ENCODE measurements at regions not wholly inside any gene's neighbourhood (a gene's known extent, or its start where the extent isn't known, plus 50 kb on each side); places are given as distances from the start of the nearest gene placed in this dataset.
"Not testable (repeated sequence)": the region's sequence is repeated elsewhere in the genome, so short reads cannot be mapped to it uniquely, and the experiment has no call there.

DNA sequence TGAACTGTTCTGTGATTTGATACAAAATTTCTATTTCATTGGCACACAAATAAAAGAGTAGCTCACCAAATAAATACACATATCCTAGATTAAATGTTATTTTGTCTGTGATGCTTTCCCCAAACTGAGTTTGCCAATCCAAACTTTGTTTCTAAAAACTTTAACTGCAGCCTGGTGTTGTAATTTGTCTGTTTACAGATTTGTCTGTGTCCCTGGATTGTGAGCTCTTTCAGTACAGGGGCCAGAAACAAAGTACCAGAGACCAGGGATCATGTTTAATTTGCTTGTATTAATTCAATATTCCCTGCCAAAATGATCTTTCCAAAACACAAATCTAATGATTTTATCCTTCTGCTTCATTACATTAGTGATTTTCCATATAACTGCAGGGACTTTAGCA is 1044.6 kb upstream of the GJE1 start:
- no peak overlapping the region for H3K4me3 ChIP-seq (ENCODE audit: low read depth in 1 of 2, low read length in 2 of 2)
- H3K27ac ChIP-seq (ENCODE audit: low read length) = no peak overlapping the region
- no peaks in the 10 kb centered on the region for H3K36me3 ChIP-seq (ENCODE audit: control insufficient read depth in 1 of 2, insufficient read depth in 2 of 2, low read length in 2 of 2)
- H3K9me3 ChIP-seq (ENCODE audit: control insufficient read depth in 1 of 2, low read length in 2 of 2) = no peaks in the 10 kb centered on the region
- H3K27me3 ChIP-seq (ENCODE audit: low read depth, low read length) = no peaks in the 10 kb centered on the region
- no peaks in the 10 kb centered on the region for H3K4me1 ChIP-seq (ENCODE audit: control insufficient read depth in 1 of 2, insufficient read depth in 2 of 2, low read length in 2 of 2)

- Histone ChIP-seq H3K36me3 (ENCODE audit: control insufficient read depth in 1 of 2, insufficient read depth in 2 of 2, low read length in 2 of 2) (no peaks in the 10 kb centered on the region), H3K4me1 (ENCODE audit: control insufficient read depth in 1 of 2, insufficient read depth in 2 of 2, low read length in 2 of 2) (no peaks in the 10 kb centered on the region), H3K4me3 (ENCODE audit: low read depth in 1 of 2, low read length in 2 of 2) (no peak overlapping the region), H3K27ac (ENCODE audit: low read length) (no peak overlapping the region), H3K9me3 (ENCODE audit: control insufficient read depth in 1 of 2, low read length in 2 of 2) (no peaks in the 10 kb centered on the region), H3K27me3 (ENCODE audit: low read depth, low read length) (no peaks in the 10 kb centered on the region)
These were observed 1055.1 kb upstream of the GJE1 start for GRCh38 chr6:141077355-141078333.

DNA sequence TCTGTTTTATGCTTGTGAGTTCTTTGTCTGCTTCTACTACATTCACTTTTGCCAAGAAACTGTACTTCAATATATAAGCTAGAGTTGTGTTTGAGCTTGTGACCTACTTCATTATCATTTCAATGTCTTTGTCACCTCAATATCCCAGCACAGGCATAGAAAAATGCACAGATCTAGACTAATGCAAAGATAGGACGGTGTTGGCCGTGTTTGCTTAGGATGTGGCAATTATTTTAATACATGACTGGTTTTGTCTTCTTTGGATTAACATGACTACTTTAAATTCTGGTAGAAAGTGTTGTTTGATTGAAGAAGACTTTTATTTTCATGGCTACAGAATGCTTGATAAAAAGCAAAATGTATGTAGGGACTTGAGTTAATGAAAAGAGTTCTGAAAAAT is 1075.0 kb upstream of the GJE1 start:
- H3K4me3 ChIP-seq (ENCODE audit: low read depth in 1 of 2, low read length in 2 of 2) = no peak overlapping the region
- no peaks in the 10 kb centered on the region for H3K36me3 ChIP-seq (ENCODE audit: control insufficient read depth in 1 of 2, insufficient read depth in 2 of 2, low read length in 2 of 2)
- H3K9me3 ChIP-seq (ENCODE audit: control insufficient read depth in 1 of 2, low read length in 2 of 2) = no peaks in the 10 kb centered on the region
- no peaks in the 10 kb centered on the region for H3K4me1 ChIP-seq (ENCODE audit: control insufficient read depth in 1 of 2, insufficient read depth in 2 of 2, low read length in 2 of 2)
- no peak overlapping the region for H3K27ac ChIP-seq (ENCODE audit: low read length)
- H3K27me3 ChIP-seq (ENCODE audit: low read depth, low read length) = no peaks in the 10 kb centered on the region

DNA sequence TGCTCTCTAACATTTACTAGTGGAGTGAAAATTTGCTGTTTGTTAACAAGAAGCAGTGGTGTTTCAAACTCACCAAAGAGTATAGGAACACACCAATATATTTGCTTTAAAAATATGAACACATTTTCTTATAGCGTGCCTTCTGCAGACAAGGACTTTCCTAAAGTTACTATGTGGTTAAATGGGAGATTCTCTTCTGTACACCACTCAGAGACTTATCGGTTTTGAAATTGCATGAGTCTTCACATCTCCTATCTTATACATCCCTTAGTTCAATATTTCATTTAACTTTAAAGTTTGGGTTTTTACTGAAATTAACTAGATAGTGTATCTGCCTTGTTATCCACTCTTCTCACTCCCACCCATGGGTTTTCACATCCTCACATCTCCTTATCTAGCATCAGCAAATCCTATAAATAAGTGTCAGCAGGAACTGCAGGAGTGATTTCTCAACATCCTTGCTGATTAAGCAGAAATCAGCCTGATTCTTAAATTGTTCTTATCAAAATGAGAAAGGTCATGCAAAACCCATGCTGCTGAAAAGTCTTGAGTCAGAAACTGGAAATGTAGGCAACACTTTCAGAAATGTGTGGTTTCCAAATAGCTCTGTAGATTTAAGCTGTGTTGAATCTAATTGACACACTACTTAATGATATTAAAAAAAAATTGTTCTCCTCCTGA is 1075.6 kb upstream of the GJE1 start:
- Histone ChIP-seq H3K27ac (ENCODE audit: low read length) (no peak overlapping the region), H3K9me3 (ENCODE audit: control insufficient read depth in 1 of 2, low read length in 2 of 2) (no peaks in the 10 kb centered on the region), H3K36me3 (ENCODE audit: control insufficient read depth in 1 of 2, insufficient read depth in 2 of 2, low read length in 2 of 2) (no peaks in the 10 kb centered on the region), H3K4me3 (ENCODE audit: low read depth in 1 of 2, low read length in 2 of 2) (no peak overlapping the region), H3K27me3 (ENCODE audit: low read depth, low read length) (no peaks in the 10 kb centered on the region), H3K4me1 (ENCODE audit: control insufficient read depth in 1 of 2, insufficient read depth in 2 of 2, low read length in 2 of 2) (no peaks in the 10 kb centered on the region)

DNA sequence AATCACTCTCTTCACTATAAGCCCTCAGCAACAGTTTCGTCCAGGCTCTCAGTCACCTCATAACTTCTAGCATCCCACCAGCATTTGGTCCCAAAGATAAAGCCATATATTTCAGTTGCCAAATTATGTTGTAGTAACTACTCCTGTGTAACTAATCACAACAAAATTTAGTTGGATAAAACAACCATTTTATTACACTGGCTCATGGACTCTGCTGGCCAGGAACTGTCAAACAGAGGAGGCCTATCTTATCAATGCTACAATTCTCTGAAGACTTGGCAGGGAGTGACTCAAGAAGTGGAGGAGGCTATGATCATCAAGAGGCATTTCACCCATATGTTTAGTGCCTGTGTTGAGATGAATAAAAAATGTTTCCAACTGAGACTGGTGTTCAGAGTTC is 1082.3 kb upstream of the GJE1 start:
- Histone ChIP-seq H3K27me3 (ENCODE audit: low read depth, low read length) (no peaks in the 10 kb centered on the region), H3K4me3 (ENCODE audit: low read depth in 1 of 2, low read length in 2 of 2) (no peak overlapping the region), H3K9me3 (ENCODE audit: control insufficient read depth in 1 of 2, low read length in 2 of 2) (no peaks in the 10 kb centered on the region), H3K36me3 (ENCODE audit: control insufficient read depth in 1 of 2, insufficient read depth in 2 of 2, low read length in 2 of 2) (no peaks in the 10 kb centered on the region), H3K4me1 (ENCODE audit: control insufficient read depth in 1 of 2, insufficient read depth in 2 of 2, low read length in 2 of 2) (no peaks in the 10 kb centered on the region), H3K27ac (ENCODE audit: low read length) (no peak overlapping the region)

- H3K27ac ChIP-seq (ENCODE audit: low read length) = no peak overlapping the region
- H3K36me3 ChIP-seq (ENCODE audit: control insufficient read depth in 1 of 2, insufficient read depth in 2 of 2, low read length in 2 of 2) = no peaks in the 10 kb centered on the region
- H3K4me3 ChIP-seq (ENCODE audit: low read depth in 1 of 2, low read length in 2 of 2) = no peak overlapping the region
- no peaks in the 10 kb centered on the region for H3K4me1 ChIP-seq (ENCODE audit: control insufficient read depth in 1 of 2, insufficient read depth in 2 of 2, low read length in 2 of 2)
- no peaks in the 10 kb centered on the region for H3K27me3 ChIP-seq (ENCODE audit: low read depth, low read length)
- no peaks in the 10 kb centered on the region for H3K9me3 ChIP-seq (ENCODE audit: control insufficient read depth in 1 of 2, low read length in 2 of 2)
These were observed 1084.3 kb upstream of the GJE1 start for GRCh38 chr6:141048451-141048850.

- H3K27me3 ChIP-seq (ENCODE audit: low read depth, low read length) = not testable (repeated sequence)
These were observed 1086.2 kb upstream of the GJE1 start for GRCh38 chr6:141046496-141046895.

DNA sequence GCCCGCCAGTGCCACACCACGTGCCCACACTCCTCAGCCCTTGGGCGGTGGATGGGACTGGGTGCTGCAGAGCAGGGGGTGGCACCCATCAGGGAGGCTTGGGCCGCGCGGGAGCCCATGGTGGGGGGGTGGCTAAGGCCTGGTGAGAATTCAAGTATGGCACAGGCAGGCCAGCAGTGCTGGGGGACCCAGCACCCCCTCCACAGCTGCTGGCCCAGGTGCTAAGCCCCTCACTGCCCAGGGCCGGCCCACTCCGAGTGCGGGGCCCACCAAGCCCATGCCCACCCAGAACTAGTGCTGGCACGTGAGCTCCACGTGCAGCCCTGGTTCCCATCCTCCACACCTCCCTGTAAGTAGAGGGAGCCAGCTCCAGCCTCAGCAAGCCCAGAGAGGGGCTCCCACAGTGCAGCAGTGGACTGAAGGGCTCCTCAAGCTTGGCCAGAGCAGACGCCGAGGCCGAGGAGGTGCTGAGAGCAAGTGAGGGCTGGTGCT is 1091.1 kb upstream of the GJE1 start:
- H3K36me3 ChIP-seq (ENCODE audit: control insufficient read depth in 1 of 2, insufficient read depth in 2 of 2, low read length in 2 of 2) = no peaks in the 10 kb centered on the region
- H3K27ac ChIP-seq (ENCODE audit: low read length) = no peak overlapping the region
- H3K27me3 ChIP-seq (ENCODE audit: low read depth, low read length) = no peaks in the 10 kb centered on the region
- H3K9me3 ChIP-seq (ENCODE audit: control insufficient read depth in 1 of 2, low read length in 2 of 2) = peaks cover 0 to 10% of the 10 kb centered on the region in 2 donors
- no peak overlapping the region for H3K4me3 ChIP-seq (ENCODE audit: low read depth in 1 of 2, low read length in 2 of 2)
- no peaks in the 10 kb centered on the region for H3K4me1 ChIP-seq (ENCODE audit: control insufficient read depth in 1 of 2, insufficient read depth in 2 of 2, low read length in 2 of 2)

More at GRCh38 chr6:141046496-141046895, 1086.2 kb upstream of the GJE1 start:
- H3K4me3 ChIP-seq (ENCODE audit: low read depth in 1 of 2, low read length in 2 of 2); H3K27ac ChIP-seq (ENCODE audit: low read length); H3K36me3 ChIP-seq (ENCODE audit: control insufficient read depth in 1 of 2, insufficient read depth in 2 of 2, low read length in 2 of 2); H3K9me3 ChIP-seq (ENCODE audit: control insufficient read depth in 1 of 2, low read length in 2 of 2); H3K4me1 ChIP-seq (ENCODE audit: control insufficient read depth in 1 of 2, insufficient read depth in 2 of 2, low read length in 2 of 2): not testable (repeated sequence)

GRCh38 chr6:141035312-141036200 is 1097.2 kb upstream of the GJE1 start:
- H3K36me3 ChIP-seq (ENCODE audit: control insufficient read depth in 1 of 2, insufficient read depth in 2 of 2, low read length in 2 of 2) = no peaks in the 10 kb centered on the region
- H3K4me1 ChIP-seq (ENCODE audit: control insufficient read depth in 1 of 2, insufficient read depth in 2 of 2, low read length in 2 of 2) = no peaks in the 10 kb centered on the region
- H3K9me3 ChIP-seq (ENCODE audit: control insufficient read depth in 1 of 2, low read length in 2 of 2) = no peaks in the 10 kb centered on the region
- no peaks in the 10 kb centered on the region for H3K27me3 ChIP-seq (ENCODE audit: low read depth, low read length)
- H3K27ac ChIP-seq (ENCODE audit: low read length) = no peak overlapping the region
- H3K4me3 ChIP-seq (ENCODE audit: low read depth in 1 of 2, low read length in 2 of 2) = no peak overlapping the region

- H3K36me3 ChIP-seq (ENCODE audit: control insufficient read depth in 1 of 2, insufficient read depth in 2 of 2, low read length in 2 of 2) = no peaks in the 10 kb centered on the region
- no peaks in the 10 kb centered on the region for H3K9me3 ChIP-seq (ENCODE audit: control insufficient read depth in 1 of 2, low read length in 2 of 2)
- no peaks in the 10 kb centered on the region for H3K4me1 ChIP-seq (ENCODE audit: control insufficient read depth in 1 of 2, insufficient read depth in 2 of 2, low read length in 2 of 2)
- H3K4me3 ChIP-seq (ENCODE audit: low read depth in 1 of 2, low read length in 2 of 2) = no peak overlapping the region
- H3K27me3 ChIP-seq (ENCODE audit: low read depth, low read length) = no peaks in the 10 kb centered on the region
- no peak overlapping the region for H3K27ac ChIP-seq (ENCODE audit: low read length)
These were observed 1099.6 kb upstream of the GJE1 start for GRCh38 chr6:141033101-141033500.

DNA sequence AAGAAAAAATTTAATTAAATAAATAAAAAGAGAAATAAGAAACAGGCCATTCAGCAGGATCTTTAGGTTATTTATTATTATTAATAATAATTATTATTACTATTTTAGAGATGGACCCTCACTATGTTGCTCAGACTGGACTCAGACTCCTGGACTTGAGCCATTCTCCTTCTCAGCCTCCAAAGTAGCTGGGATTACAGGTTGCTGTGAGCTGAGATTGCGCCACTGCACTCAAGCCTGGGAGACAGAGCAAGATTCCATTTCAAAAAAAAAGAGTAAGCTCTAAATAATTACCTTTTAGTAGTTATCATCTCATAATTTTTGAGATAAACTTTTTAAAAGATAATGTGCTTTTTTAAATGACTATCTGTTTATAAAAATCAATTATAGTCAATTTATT is 1102.8 kb upstream of the GJE1 start:
- Histone ChIP-seq H3K4me1 (ENCODE audit: control insufficient read depth in 1 of 2, insufficient read depth in 2 of 2, low read length in 2 of 2) (no peaks in the 10 kb centered on the region), H3K4me3 (ENCODE audit: low read depth in 1 of 2, low read length in 2 of 2) (no peak overlapping the region), H3K27ac (ENCODE audit: low read length) (no peak overlapping the region), H3K36me3 (ENCODE audit: control insufficient read depth in 1 of 2, insufficient read depth in 2 of 2, low read length in 2 of 2) (no peaks in the 10 kb centered on the region), H3K9me3 (ENCODE audit: control insufficient read depth in 1 of 2, low read length in 2 of 2) (no peaks in the 10 kb centered on the region), H3K27me3 (ENCODE audit: low read depth, low read length) (no peaks in the 10 kb centered on the region)
